Fibroblast of peridontal ligament (primary cell): ENCODE measurements at regions not wholly inside any gene's neighbourhood (a gene's known extent, or its start where the extent isn't known, plus 50 kb on each side); places are given as distances from the start of the nearest gene placed in this dataset.
"Not testable (repeated sequence)": the region's sequence is repeated elsewhere in the genome, so short reads cannot be mapped to it uniquely, and the experiment has no call there.

Experiments
- DNase-seq: peaks from one replicate; pipeline ENCODE4 v3.0.0-alpha.2; 2010; ENCODE audit errors: extremely low read depth

DNA sequence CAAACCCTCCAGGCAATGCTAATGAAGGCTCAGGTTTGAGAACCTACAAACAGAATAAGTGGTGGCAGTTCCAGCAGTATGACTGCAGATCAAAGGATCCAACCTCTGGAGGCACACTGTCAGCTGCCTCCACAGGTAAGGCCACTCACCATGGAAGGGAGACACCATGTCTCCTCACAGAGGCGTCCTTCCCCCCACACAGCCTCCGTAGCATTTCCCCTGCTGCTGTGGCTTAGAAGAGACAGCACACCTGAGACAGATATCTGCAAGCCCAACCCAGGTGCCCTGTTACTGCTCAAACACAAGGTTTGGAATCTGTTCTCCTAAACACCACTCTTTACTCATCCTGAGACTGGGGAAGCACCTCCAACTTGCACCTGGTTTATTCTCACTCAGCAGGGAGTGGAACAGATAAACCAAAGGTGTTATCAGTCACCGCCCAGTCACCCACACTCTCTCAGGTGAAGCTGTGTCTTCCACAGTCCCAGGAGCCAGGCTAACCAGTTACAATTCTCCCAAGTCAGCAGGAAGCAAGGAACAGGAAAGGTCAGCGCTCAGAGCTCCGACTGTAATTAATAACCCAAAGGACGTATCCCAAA is 311.2 kb downstream of the FOXO1 start:
- no peak for DNase-seq

DNA sequence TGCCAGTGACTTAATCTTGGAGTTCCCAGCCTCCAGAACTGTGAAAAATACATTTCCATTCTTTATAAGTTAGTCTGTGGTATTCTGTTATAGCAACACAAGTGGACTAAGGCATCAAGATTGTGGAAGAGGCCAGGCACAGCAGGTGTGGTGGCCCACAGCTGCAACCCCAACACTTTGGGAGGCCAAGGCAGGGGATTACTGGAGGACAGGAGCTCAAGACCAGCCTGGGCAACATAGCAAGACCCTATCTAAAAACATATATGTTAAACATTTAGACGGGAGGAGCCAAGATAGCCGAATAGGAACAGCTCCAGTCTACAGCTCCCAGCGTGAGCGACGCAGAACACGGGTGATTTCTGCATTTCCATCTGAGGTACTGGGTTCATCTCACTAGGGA is 310.4 kb downstream of the FOXO1 start:
- DNase-seq, result no peak

GRCh38 chr13:40356458-40356857 is 310.0 kb downstream of the FOXO1 start:
- DNase-seq, result not testable (repeated sequence)

GRCh38 chr13:40362502-40362901 is 303.9 kb downstream of the FOXO1 start:
- no peak for DNase-seq

DNA sequence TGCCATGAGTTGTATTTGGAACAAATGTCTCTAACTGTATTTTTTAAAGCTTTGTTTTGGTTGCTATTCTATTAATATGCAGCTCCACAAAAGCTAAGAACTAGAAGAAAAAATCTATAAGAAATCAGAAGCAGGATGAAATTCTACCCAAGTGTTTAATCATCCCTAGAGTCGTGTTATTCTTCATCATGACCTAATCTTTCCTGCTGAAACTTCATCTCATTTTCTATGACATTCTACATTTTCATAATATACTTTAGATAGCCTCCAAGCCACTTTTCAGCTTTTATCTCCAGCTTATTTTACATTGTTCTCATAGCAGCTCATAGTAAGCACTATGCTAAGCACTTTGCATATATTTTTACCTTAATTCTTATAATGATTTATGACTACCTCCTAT is 302.8 kb downstream of the FOXO1 start:
- DNase-seq, result no peak

GRCh38 chr13:40366119-40366518 is 300.3 kb downstream of the FOXO1 start:
- DNase-seq, result no peak

- no peak for DNase-seq
Measured at GRCh38 chr13:40368127-40368891, 298.1 kb downstream of the FOXO1 start.

DNA sequence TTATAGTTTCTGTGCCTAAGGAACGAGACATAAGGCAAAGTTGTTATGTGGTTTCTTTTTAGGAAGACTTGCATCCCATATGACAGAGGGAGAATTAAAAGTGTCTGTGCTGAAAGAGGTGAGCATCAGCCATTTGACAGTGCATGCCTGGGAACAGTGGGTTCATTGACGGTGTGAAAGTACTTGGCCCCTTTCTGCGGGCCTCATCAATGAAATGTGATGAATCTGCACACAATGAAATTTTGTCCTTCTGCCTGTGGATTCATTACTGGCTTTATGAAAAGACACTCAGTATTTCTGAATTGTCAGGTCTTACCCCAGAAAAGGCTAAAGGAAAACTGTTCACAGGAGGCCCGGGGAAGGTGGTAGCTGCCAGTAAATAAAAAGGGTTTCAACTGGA is 295.8 kb downstream of the FOXO1 start:
- DNase-seq, result no peak

DNA sequence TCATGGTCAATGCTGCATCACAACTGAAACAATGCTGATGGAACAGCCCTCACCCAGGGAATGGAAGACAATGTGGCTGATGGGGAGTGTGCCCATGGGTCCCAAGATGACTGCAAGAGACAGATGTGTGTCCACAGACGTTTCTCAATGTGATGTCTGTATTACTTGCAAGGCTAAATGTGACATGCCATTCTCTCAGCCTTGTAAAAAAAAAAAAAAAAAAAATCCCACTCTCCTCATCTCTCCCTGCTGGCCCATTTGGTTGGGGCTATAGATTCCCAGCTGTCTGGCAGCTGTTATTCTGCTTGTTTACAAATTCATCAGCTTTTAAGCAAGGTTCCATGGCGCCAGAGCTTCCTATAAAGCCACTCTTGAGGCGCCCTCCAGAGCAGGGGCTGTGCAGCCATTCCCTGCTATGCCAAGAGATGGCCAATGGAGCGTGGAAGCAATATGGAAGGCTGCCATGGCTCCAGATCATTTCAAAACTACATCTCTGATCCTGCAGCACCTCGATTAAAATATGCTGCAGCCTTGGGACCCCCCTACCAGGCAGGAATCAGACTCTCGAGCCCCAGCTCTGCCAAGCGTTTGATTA is 294.8 kb downstream of the FOXO1 start:
- no peak for DNase-seq

DNA sequence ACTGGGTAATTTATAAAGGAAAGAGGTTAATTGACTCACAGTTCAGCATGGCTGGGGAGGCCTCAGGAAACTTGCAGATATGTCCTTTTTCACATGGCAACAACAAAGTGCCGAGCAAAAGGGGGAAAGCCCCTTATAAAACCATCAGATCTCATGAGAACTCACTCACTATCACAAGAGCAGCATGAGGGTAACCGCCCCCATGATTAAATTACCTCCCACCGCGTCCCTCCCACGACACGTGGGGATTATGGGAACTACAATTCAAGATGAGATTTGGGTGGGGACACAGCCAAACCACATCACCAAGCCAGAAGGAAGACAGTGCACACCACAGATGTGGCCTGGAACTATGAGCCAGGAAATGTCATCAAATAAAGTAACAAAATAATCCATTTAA is 292.8 kb downstream of the FOXO1 start:
- not testable (repeated sequence) for DNase-seq

GRCh38 chr13:40375489-40376171 is 290.8 kb downstream of the FOXO1 start:
- DNase-seq, result no peak

- DNase-seq, result no peak
Measured at GRCh38 chr13:40376296-40376849, 290.1 kb downstream of the FOXO1 start.

DNA sequence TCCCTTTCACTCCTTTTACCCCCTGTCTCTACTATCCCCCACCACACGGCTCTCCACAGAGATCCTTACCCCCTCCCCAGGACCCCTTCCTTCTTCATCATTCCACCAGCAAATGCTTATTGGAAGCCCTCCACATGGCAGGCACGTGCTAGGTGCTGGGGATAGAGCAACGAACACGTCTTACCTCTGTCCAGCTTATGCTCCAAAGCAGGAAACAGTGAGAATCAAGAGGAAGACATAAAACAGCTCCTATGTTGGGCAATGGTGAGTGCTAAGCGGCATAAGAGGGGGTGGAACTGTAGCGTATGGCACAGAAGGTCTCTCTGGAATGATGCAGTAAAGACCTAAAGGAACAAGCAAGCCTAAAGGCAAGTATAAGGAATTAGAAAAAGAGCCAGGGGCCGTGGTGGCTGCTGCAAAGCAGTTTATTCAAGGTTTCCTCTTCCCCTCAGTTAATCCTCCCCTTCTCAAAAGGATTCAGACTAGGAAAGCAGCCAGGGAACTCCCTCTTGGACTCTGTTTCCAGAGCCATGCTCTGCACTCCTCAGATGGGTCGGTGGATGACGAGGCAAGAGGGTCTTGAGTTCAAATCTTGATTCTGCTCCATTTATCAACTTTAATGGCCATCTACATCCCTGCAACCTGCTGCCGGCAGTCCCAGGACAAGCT is 289.4 kb downstream of the FOXO1 start:
- DNase-seq, result no peak

GRCh38 chr13:40377783-40378182 is 288.7 kb downstream of the FOXO1 start:
- DNase-seq, result peak; percentile 32

GRCh38 chr13:40379196-40379595 is 287.2 kb downstream of the FOXO1 start:
- no peak for DNase-seq

DNA sequence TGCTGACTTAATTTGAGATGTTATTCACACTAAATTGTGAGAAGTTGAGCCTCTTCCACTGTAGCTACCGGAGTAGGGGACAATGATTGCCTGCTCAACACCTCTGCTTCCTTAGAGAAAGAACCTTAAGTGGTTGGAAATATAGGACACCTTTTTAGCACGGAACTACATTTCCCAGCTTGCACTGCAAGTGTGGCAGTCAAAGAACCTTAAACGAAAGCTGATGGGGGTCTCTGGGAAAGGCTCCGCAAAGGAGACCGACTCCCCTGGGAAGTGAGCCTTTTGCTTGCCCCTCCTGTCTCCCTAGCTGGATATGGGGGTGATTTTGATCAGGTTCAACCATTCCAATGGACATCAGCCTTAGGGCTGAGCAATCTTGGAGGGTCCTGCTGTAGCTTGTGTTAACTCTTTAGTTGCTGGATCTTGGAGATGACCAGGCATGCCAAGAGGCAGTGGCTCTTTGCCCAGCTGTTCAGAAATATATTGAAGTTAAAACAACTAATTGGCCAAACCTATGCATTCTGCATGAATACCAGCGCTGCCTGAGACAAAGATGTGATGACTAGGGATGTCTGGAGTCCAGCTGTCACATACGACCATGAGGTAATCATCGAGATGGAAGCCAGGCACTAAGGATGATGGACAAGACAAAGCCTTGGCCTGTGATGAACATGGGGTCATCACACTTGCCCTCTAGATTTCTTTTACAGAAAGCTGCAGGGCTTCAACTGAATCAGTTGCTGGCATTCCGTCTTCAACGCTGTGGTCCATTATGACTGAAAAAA is 286.5 kb downstream of the FOXO1 start:
- no peak for DNase-seq

DNA sequence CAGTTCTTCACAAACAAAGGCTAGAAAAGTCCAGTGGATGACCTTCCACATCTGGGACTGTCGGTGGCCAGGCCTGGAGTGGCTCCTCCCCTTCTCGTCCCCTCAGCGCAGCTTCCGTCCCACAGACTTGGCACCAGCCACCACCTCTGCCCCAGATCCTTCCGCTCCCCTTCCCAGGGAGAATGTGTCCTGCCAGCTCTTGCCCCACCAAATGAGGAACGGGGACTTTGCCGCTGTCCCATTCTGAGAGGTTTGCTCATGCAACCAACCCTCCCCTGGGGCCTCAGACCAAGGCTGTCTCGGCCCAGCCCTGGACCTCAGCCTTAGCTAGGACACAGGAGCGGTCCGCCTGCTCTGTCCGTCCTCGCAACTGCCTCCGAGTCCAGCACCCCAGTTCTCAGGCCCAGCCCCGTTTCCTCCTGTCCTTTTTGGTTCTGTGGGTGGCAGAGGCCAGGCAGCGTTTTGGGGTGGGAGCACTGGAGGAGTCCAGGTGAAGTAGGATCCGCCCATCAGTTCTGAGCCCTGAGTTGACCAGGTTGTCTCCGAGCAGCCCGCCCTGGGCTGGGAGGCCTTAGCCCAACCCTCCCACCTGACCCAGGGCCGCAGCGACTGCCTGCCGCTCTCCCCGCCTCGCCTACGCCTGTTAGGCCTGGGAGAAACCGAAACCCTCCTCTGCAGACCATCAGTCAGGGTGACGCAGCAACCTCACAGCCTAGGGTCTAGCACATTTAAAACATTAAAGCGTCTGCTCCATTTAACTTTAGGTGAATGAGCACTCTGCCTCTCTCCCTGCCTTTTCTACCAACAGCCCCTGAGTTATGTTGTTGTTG is 284.3 kb downstream of the FOXO1 start:
- DNase-seq, result no peak

- no peak for DNase-seq
Measured at GRCh38 chr13:40383132-40383531, 283.3 kb downstream of the FOXO1 start.

DNA sequence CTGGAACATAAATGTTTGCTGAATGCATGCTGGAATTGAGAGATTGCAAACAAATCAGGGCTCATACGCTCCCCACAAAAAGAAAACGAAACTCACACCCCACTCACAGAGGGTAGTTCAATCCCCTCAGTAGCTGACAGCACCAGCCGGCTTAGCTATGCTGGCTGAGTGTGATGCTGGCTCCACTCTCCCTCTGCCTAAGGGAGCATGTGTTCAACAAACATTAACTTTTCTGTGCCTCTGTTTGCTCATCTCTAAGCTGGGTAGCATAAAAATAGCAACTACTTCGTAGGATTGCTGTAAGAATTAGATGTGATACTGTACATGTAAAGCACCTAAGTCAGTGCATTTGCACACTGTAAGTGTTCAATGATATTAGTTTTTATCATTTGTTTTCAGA is 282.6 kb downstream of the FOXO1 start:
- no peak for DNase-seq
